SK-N-SH (cell line): ENCODE measurements at regions not wholly inside any gene's neighbourhood (a gene's known extent, or its start where the extent isn't known, plus 50 kb on each side); places are given as distances from the start of the nearest gene placed in this dataset.

ENCODE experiments used
- CTCF ChIA-PET: fragments of 300-600, 350-600 bp; formaldehyde crosslinking; extraction: SDS; loops from one replicate; lab custom pipeline; 2021; lab: Yijun Ruan, JAX
- POLR2A ChIA-PET: fragments of 350-600 bp; sonication (Branson Sonifier 250); formaldehyde crosslinking; extraction: SDS; loops from one replicate; lab custom pipeline; 2020; ENCODE audit warnings: antibody characterized with exemption, inconsistent platforms; lab: Yijun Ruan, JAX
- DNase-seq: peaks from one replicate; pipeline ENCODE4 v3.0.0; 2012
- H2AFZ ChIP-seq: fragments of 200-600 bp; sonication (generic); 2 replicates; pipeline ENCODE4 v1.8.1; 2016; ENCODE audit warnings: antibody characterized with exemption, mild to moderate bottlenecking, low read depth
- H3F3A ChIP-seq: fragments of 200-600 bp; sonication (generic); replicated peaks from 2 replicates; pipeline ENCODE3; 2016; ENCODE audit warnings: antibody characterized with exemption, mild to moderate bottlenecking; ENCODE audit not compliant: insufficient read depth
- H3K27ac ChIP-seq, 2 experiments: fragments of 200-500 bp in 1 of 2; fragments of 200-600 bp in 1 of 2; sonication (Bioruptor generic) in 1 of 2; sonication (generic), shearing (Covaris generic) in 1 of 2; 2 replicates each; pipeline versions ENCODE4 v1.5.1 to v1.6.1; 2014 to 2016; ENCODE audit warnings: low read depth in 2 of 2, inconsistent platforms in 1 of 2, low read length in 1 of 2, mild to moderate bottlenecking in 1 of 2, mixed read lengths in 1 of 2
- H3K27me3 ChIP-seq: fragments of 200-600 bp; sonication (generic), shearing (Covaris generic); 2 replicates; pipeline ENCODE4 v1.6.1; 2016; ENCODE audit warnings: mixed run types; ENCODE audit not compliant: insufficient read depth
- H3K36me3 ChIP-seq, 2 experiments: fragments of 200-500 bp in 1 of 2; fragments of 200-600 bp in 1 of 2; sonication (Bioruptor generic) in 1 of 2; sonication (generic) in 1 of 2; replicated peaks in 1 of 2; 2 replicates each; pipeline versions ENCODE3 to v1.5.1; 2014 to 2016; ENCODE audit warnings: low read length in 1 of 2, mild to moderate bottlenecking in 1 of 2; ENCODE audit not compliant: insufficient read depth in 2 of 2, control insufficient read depth in 1 of 2
- H3K4me1 ChIP-seq, 2 experiments: fragments of 200-500 bp in 1 of 2; fragments of 200-600 bp in 1 of 2; sonication (Bioruptor generic) in 1 of 2; sonication (generic), shearing (Covaris generic) in 1 of 2; 2 replicates each; pipeline versions ENCODE4 v1.5.1 to v1.6.1; 2014 to 2016; ENCODE audit warnings: low read depth in 1 of 2, low read length in 1 of 2, mixed run types in 1 of 2; ENCODE audit not compliant: insufficient read depth in 2 of 2, control insufficient read depth in 1 of 2
- H3K4me2 ChIP-seq: fragments of 200-600 bp; sonication (generic), shearing (Covaris generic); 2 replicates; pipeline ENCODE4 v1.6.1; 2017; ENCODE audit warnings: mixed run types
- H3K4me3 ChIP-seq, 2 experiments: fragments of 200-500 bp in 1 of 2; fragments of 200-600 bp in 1 of 2; sonication (Bioruptor generic) in 1 of 2; sonication (generic), shearing (Covaris generic) in 1 of 2; 2 replicates each; pipeline versions ENCODE4 v1.5.1 to v1.8.1; 2014 to 2016; ENCODE audit warnings: low read depth in 2 of 2, inconsistent platforms in 1 of 2, low read length in 1 of 2, mild to moderate bottlenecking in 1 of 2, mixed read lengths in 1 of 2, moderate library complexity in 1 of 2
- H3K79me2 ChIP-seq: fragments of 200-600 bp; sonication (generic); 2 replicates; pipeline ENCODE4 v1.8.1; 2017; ENCODE audit warnings: mild to moderate bottlenecking; ENCODE audit not compliant: insufficient read depth
- H3K9ac ChIP-seq: fragments of 200-600 bp; sonication (generic); 2 replicates; pipeline ENCODE4 v1.6.1; 2017; ENCODE audit warnings: mixed run types
- H3K9me2 ChIP-seq: fragments of 200-600 bp; sonication (generic); 2 replicates; pipeline ENCODE4 v1.6.1; 2017; ENCODE audit warnings: mixed run types
- H3K9me3 ChIP-seq: fragments of 200-600 bp; sonication (generic); 2 replicates; pipeline ENCODE4 v1.6.1; 2017; ENCODE audit warnings: mixed run types, mild to moderate bottlenecking, moderate library complexity
- H4K20me1 ChIP-seq: fragments of 200-600 bp; sonication (generic); 2 replicates; pipeline ENCODE4 v1.6.1; 2017; ENCODE audit warnings: mild to moderate bottlenecking, mixed run types; ENCODE audit not compliant: insufficient read depth
- FOXJ3 ChIP-seq: sonication (generic); formaldehyde crosslinking; IDR thresholded peaks from 2 replicates; pipeline ENCODE4 v1.5.1; 2020; ENCODE audit warnings: mild to moderate bottlenecking, missing genetic modification reagents
- FOXM1 ChIP-seq: IDR thresholded peaks from 2 replicates; pipeline ENCODE4 v1.4.0; 2012; ENCODE audit warnings: low read depth, mild to moderate bottlenecking
- MEF2A ChIP-seq: IDR thresholded peaks from 2 replicates; pipeline ENCODE4 v1.4.0; 2012; ENCODE audit warnings: low read depth, borderline replicate concordance
- MXI1 ChIP-seq: IDR thresholded peaks from 2 replicates; pipeline ENCODE4 v1.6.1; 2012; ENCODE audit warnings: mild to moderate bottlenecking, low read depth, low read length, improper control_type of control experiment
- NFIC ChIP-seq: IDR thresholded peaks from 2 replicates; pipeline ENCODE4 v1.4.0; 2012; ENCODE audit warnings: borderline replicate concordance
- NRF1 ChIP-seq: IDR thresholded peaks from 2 replicates; pipeline ENCODE4 v1.6.1; 2012; ENCODE audit warnings: low read depth, mild to moderate bottlenecking, low read length
- RAD21 ChIP-seq: IDR thresholded peaks from 2 replicates; pipeline ENCODE4 v1.6.1; 2012; ENCODE audit warnings: mild to moderate bottlenecking, low read length
- RFX5 ChIP-seq: IDR thresholded peaks from 2 replicates; pipeline ENCODE4 v1.6.1; 2012; ENCODE audit warnings: mild to moderate bottlenecking, improper control_type of control experiment, low read length
- SMC3 ChIP-seq: IDR thresholded peaks from 2 replicates; pipeline ENCODE4 v1.6.1; 2012; ENCODE audit warnings: low read depth, low read length, improper control_type of control experiment
- TAF1 ChIP-seq: IDR thresholded peaks from 2 replicates; pipeline ENCODE4 v1.6.1; 2012; ENCODE audit warnings: low read depth, mild to moderate bottlenecking, low read length, moderate library complexity, borderline replicate concordance
- TCF12 ChIP-seq: IDR thresholded peaks from 2 replicates; pipeline ENCODE4 v1.4.0; 2012
- TEAD4 ChIP-seq: IDR thresholded peaks from 2 replicates; pipeline ENCODE4 v1.4.0; 2012; ENCODE audit warnings: mild to moderate bottlenecking, borderline replicate concordance; ENCODE audit not compliant: insufficient read depth
- YY1 ChIP-seq: IDR thresholded peaks from 2 replicates; pipeline ENCODE4 v1.4.0; 2012; ENCODE audit warnings: low read depth, mild to moderate bottlenecking
- WGBS: methylation state at CpG from one replicate; pipeline ENCODE4 v1.1.6; 2017; ENCODE audit warnings: low lambda C conversion rate; 5-methylcytosine and 5-hydroxymethylcytosine counted together
- TF ChIP-seq, protein P1 (sequence below): IDR thresholded peaks from 2 replicates; pipeline ENCODE4 v1.4.0; 2012; ENCODE audit warnings: low read depth
- TF ChIP-seq, protein P2 (sequence below): fragments of 150-350 bp; IDR thresholded peaks from 2 replicates; pipeline ENCODE4 v1.6.1; 2016; ENCODE audit warnings: mild to moderate bottlenecking, low read depth, low read length
- TF ChIP-seq, protein P3 (sequence below): IDR thresholded peaks from 2 replicates; pipeline ENCODE4 v1.6.1; 2012; ENCODE audit warnings: mild to moderate bottlenecking, low read depth, low read length, moderate library complexity
- TF ChIP-seq, protein P4 (sequence below): IDR thresholded peaks from 2 replicates; pipeline ENCODE4 v1.4.0; 2012; ENCODE audit warnings: low read depth, borderline replicate concordance
- TF ChIP-seq, protein P5 (sequence below): fragments of 150-350 bp; IDR thresholded peaks from 2 replicates; pipeline ENCODE4 v1.6.1; 2017; ENCODE audit warnings: antibody characterized with exemption, low read length, low read depth, borderline replicate concordance

DNA sequence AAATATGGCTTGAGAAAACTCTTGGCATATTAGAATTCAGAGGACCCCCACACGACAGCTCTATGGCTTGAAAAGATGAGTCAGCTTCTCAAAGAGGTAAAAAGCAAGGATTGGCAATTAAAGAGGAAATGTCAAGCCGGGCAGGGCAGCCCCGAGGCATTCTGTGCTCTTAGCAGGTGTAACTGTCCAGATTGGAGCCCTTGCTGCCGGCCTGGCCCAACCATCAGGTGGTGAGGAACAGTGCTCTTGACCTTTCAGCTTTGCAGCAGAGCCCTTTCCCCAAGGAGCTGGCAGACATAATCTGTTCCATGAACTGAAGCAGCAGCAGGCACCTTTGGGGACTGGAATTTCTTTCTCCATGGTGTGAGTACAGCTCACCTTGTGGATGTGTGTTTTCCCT, 287.8 kb downstream of the UTP18 start:
- WGBS, result 4% methylated on average over 3 of the region's 4 CpGs
- Histone ChIP-seq H3K4me3 (no peak overlapping the region), H3K4me2 (no peak overlapping the region), H3K9me2 (no peaks in the 10 kb centered on the region), H3K79me2 (no peaks in the 10 kb centered on the region), H3K36me3 (no peaks in the 10 kb centered on the region), H3F3A (no peaks in the 10 kb centered on the region), H3K9ac (no peak overlapping the region), H4K20me1 (no peaks in the 10 kb centered on the region), H3K4me1 (no peaks in the 10 kb centered on the region), H3K9me3 (0 out of 2 replicates have a peak, but pooled peaks cover 12% of the 10 kb centered on the region), H2AFZ (no peak overlapping the region), H3K27me3 (no peaks in the 10 kb centered on the region), H3K27ac (no peak overlapping the region)
- POLR2A ChIA-PET, result interaction anchor here (0.5 kb wide), 1 partner anchor 11 kb away, joined by 3 read pairs; no protein-coding TSS in a partner anchor
- DNase-seq, result no peak
- CTCF ChIA-PET, result interaction anchor here (0.9 to 1.6 kb wide), 3 partner anchors 177 to 249 kb away, joined by 4 to 6 read pairs (median 4); no protein-coding TSS in a partner anchor
- no peak for TF ChIP-seq NFIC
- no peak for TF ChIP-seq FOXJ3 (CRISPR knock-in tag)
- TF ChIP-seq, protein P1, sequence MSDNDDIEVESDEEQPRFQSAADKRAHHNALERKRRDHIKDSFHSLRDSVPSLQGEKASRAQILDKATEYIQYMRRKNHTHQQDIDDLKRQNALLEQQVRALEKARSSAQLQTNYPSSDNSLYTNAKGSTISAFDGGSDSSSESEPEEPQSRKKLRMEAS, result no peak
- TF ChIP-seq TAF1, result no peak
- TF ChIP-seq MXI1, result no peak
- TF ChIP-seq, protein P2, sequence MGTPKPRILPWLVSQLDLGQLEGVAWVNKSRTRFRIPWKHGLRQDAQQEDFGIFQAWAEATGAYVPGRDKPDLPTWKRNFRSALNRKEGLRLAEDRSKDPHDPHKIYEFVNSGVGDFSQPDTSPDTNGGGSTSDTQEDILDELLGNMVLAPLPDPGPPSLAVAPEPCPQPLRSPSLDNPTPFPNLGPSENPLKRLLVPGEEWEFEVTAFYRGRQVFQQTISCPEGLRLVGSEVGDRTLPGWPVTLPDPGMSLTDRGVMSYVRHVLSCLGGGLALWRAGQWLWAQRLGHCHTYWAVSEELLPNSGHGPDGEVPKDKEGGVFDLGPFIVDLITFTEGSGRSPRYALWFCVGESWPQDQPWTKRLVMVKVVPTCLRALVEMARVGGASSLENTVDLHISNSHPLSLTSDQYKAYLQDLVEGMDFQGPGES, result no peak
- TF ChIP-seq YY1, result no peak
- TF ChIP-seq FOXM1, result no peak
- no peak for TF ChIP-seq RFX5
- no peak for TF ChIP-seq RAD21

DNA sequence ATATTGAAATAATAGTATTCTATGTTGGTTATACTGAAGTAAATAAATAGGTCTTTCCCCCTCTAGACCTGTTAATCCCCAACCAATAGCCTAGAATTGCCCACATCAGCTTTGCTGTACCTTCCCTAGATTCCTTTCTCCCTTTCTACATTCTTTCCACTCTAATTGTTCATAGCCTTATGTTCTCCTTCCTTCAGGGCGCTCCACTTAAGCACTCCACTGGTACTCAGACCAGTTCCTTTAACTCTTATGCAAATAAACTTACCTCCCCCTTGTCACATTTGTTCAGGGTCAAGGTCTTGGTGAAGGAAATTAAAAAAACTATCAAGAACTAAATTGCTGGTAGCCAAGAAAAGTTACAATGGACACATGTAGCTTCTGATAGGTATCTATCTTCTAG, 294.8 kb downstream of the UTP18 start:
- H3K36me3 ChIP-seq, result no peaks in the 10 kb centered on the region
- H3F3A ChIP-seq, result no peaks in the 10 kb centered on the region
- DNase-seq, result no peak
- H2AFZ ChIP-seq, result no peak overlapping the region
- ChIA-PET POLR2A (no interaction called here), CTCF (interaction anchor here (1.1 to 1.2 kb wide), 2 partner anchors 78 to 184 kb away, joined by 3 read pairs; no protein-coding TSS in a partner anchor)
- no peak overlapping the region for H3K4me2 ChIP-seq
- no peaks in the 10 kb centered on the region for H3K79me2 ChIP-seq
- H3K4me1 ChIP-seq, result no peaks in the 10 kb centered on the region
- H3K9me2 ChIP-seq, result no peaks in the 10 kb centered on the region
- H3K9me3 ChIP-seq, result 0 out of 2 replicates have a peak, but pooled peaks cover 11% of the 10 kb centered on the region
- H4K20me1 ChIP-seq, result no peaks in the 10 kb centered on the region
- no peak overlapping the region for H3K9ac ChIP-seq
- no peak overlapping the region for H3K4me3 ChIP-seq
- 24% methylated on average over 1 of the region's 1 CpG for WGBS
- H3K27ac ChIP-seq, result no peak overlapping the region
- no peaks in the 10 kb centered on the region for H3K27me3 ChIP-seq
- TF ChIP-seq, protein P3, sequence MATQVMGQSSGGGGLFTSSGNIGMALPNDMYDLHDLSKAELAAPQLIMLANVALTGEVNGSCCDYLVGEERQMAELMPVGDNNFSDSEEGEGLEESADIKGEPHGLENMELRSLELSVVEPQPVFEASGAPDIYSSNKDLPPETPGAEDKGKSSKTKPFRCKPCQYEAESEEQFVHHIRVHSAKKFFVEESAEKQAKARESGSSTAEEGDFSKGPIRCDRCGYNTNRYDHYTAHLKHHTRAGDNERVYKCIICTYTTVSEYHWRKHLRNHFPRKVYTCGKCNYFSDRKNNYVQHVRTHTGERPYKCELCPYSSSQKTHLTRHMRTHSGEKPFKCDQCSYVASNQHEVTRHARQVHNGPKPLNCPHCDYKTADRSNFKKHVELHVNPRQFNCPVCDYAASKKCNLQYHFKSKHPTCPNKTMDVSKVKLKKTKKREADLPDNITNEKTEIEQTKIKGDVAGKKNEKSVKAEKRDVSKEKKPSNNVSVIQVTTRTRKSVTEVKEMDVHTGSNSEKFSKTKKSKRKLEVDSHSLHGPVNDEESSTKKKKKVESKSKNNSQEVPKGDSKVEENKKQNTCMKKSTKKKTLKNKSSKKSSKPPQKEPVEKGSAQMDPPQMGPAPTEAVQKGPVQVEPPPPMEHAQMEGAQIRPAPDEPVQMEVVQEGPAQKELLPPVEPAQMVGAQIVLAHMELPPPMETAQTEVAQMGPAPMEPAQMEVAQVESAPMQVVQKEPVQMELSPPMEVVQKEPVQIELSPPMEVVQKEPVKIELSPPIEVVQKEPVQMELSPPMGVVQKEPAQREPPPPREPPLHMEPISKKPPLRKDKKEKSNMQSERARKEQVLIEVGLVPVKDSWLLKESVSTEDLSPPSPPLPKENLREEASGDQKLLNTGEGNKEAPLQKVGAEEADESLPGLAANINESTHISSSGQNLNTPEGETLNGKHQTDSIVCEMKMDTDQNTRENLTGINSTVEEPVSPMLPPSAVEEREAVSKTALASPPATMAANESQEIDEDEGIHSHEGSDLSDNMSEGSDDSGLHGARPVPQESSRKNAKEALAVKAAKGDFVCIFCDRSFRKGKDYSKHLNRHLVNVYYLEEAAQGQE, result no peak
- no peak for TF ChIP-seq TEAD4
- TF ChIP-seq TCF12, result no peak
- TF ChIP-seq, protein P4, sequence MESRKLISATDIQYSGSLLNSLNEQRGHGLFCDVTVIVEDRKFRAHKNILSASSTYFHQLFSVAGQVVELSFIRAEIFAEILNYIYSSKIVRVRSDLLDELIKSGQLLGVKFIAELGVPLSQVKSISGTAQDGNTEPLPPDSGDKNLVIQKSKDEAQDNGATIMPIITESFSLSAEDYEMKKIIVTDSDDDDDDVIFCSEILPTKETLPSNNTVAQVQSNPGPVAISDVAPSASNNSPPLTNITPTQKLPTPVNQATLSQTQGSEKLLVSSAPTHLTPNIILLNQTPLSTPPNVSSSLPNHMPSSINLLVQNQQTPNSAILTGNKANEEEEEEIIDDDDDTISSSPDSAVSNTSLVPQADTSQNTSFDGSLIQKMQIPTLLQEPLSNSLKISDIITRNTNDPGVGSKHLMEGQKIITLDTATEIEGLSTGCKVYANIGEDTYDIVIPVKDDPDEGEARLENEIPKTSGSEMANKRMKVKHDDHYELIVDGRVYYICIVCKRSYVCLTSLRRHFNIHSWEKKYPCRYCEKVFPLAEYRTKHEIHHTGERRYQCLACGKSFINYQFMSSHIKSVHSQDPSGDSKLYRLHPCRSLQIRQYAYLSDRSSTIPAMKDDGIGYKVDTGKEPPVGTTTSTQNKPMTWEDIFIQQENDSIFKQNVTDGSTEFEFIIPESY, result no peak
- no peak for TF ChIP-seq SMC3
- no peak for TF ChIP-seq MEF2A
- no peak for TF ChIP-seq TAF1
- no peak for TF ChIP-seq NRF1
- TF ChIP-seq NFIC, result no peak
- TF ChIP-seq, protein P1, result no peak
- TF ChIP-seq, protein P5, sequence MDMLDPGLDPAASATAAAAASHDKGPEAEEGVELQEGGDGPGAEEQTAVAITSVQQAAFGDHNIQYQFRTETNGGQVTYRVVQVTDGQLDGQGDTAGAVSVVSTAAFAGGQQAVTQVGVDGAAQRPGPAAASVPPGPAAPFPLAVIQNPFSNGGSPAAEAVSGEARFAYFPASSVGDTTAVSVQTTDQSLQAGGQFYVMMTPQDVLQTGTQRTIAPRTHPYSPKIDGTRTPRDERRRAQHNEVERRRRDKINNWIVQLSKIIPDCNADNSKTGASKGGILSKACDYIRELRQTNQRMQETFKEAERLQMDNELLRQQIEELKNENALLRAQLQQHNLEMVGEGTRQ, result no peak
